Epithelial cell of proximal tubule (primary cell): ENCODE measurements at regions not wholly inside any gene's neighbourhood (a gene's known extent, or its start where the extent isn't known, plus 50 kb on each side); places are given as distances from the start of the nearest gene placed in this dataset.

Source experiments
- DNase-seq: peaks from one replicate; pipeline ENCODE4 v3.0.0-alpha.2; 2011; ENCODE audit warnings: low read depth
- H3K4me3 ChIP-seq: 2 replicates; pipeline ENCODE4 v1.5.1; 2011; ENCODE audit warnings: low read depth, mild to moderate bottlenecking, low read length
- TF ChIP-seq, protein P1 (sequence below): conservative IDR thresholded peaks from 2 replicates; pipeline ENCODE4 v1.5.1; 2012; ENCODE audit warnings: low read depth, mild to moderate bottlenecking, low read length

GRCh38 chr2:18412980-18413675 lies 147.3 kb downstream of the RDH14 start:
- no peak overlapping the region for H3K4me3 ChIP-seq
- DNase-seq: no peak
- TF ChIP-seq, protein P1, sequence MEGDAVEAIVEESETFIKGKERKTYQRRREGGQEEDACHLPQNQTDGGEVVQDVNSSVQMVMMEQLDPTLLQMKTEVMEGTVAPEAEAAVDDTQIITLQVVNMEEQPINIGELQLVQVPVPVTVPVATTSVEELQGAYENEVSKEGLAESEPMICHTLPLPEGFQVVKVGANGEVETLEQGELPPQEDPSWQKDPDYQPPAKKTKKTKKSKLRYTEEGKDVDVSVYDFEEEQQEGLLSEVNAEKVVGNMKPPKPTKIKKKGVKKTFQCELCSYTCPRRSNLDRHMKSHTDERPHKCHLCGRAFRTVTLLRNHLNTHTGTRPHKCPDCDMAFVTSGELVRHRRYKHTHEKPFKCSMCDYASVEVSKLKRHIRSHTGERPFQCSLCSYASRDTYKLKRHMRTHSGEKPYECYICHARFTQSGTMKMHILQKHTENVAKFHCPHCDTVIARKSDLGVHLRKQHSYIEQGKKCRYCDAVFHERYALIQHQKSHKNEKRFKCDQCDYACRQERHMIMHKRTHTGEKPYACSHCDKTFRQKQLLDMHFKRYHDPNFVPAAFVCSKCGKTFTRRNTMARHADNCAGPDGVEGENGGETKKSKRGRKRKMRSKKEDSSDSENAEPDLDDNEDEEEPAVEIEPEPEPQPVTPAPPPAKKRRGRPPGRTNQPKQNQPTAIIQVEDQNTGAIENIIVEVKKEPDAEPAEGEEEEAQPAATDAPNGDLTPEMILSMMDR: no peak

DNA sequence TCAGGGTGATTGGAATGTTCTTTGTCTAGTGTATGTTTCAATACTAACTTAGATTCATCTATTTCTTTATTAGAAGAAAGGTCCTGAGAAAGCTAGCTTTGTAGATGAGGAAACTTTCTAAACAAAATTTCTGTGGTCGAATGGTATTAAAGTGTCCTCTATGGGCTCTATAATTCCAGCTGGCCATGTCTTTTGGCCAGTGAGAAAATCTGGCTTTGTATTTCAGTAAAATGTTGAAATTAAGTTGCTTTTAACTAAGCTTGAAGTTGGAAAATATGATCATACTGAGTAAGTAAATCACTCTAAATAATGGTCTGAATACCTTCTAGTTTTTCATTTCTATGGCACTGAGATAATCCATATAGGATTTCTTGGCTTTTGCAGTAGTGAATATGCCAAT lies 148.8 kb downstream of the RDH14 start:
- TF ChIP-seq, protein P1: no peak
- no peak for DNase-seq
- H3K4me3 ChIP-seq: no peak overlapping the region

DNA sequence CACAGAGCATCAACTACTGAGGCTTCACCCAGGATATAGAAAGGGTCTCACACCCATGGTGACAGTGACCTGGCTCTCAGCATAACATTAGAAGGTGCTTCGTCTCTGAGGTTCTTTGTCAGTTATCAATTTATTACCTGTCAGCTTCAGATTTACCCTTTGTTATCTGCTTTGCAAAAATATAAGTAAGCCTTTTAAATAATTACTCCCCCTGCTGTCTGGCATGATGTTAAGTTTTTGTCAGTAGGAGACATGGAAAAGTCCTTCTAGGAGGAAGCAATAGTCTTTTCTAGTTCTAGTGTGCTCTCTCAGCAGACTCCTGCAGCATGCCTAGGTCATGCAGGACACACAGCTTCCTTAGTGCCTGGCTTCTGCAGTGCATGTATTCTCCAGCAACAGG lies 149.9 kb downstream of the RDH14 start:
- DNase-seq: no peak
- H3K4me3 ChIP-seq: no peak overlapping the region
- TF ChIP-seq, protein P1: no peak

DNA sequence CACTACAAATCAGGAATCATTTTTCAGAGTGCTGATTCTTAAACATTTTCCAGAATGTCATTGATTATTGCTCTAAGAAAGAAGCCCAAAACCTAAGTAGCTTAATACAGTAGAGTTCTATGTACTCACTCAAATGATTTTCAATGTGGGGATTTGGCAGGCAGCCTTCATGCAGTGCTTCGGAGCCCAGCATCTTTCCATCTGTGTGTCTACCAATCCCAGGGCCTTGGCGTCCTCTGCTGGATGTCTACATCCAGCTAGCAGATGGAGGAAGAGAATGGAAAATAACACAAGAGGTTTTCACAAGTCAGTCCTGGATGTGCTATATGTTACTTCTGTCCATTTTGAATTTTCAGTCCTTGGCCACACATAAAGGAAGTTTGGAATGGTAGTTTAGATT lies 151.8 kb downstream of the RDH14 start:
- no peak for DNase-seq
- TF ChIP-seq, protein P1: no peak
- H3K4me3 ChIP-seq: no peak overlapping the region

GRCh38 chr2:18406219-18406618 lies 154.2 kb downstream of the RDH14 start:
- H3K4me3 ChIP-seq: no peak overlapping the region
- no peak for DNase-seq
- TF ChIP-seq, protein P1: no peak

GRCh38 chr2:18404708-18405107 lies 155.7 kb downstream of the RDH14 start:
- TF ChIP-seq, protein P1: peak; percentile 48
- DNase-seq: no peak
- H3K4me3 ChIP-seq: no peak overlapping the region

DNA sequence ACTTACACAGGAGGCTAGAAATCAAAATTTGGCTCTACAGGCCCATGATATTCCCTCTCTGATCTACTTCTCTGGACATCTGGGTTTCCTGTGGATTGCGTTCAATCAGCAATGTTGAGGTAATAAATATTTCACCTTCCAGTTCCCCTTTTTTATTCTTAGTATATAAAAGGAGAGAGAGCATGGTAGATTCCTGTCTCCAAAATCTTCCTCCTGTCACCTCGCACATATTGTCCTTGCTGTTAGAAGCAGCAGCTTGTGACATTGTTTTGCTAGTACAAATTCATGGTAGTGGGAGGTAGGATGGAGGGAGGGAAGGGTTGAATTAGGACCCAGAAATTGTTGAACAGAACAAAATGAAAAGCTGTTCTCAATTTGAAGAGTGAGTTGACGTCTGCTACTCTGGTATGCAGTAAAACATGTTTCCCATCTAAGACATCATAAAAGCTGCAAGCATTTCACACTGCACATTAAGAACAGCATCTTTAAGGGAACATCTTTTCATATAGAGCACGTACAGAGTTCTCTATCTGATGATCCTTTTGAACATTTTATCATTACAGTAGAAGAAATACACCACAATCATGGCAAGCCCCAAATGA lies 156.4 kb downstream of the RDH14 start:
- no peak for DNase-seq

More for the DNA sequence above, 156.4 kb downstream of the RDH14 start:
- TF ChIP-seq, protein P1: no peak
- no peak overlapping the region for H3K4me3 ChIP-seq
